Hepatocyte (in vitro differentiated cells): ENCODE measurements at regions not wholly inside any gene's neighbourhood (a gene's known extent, or its start where the extent isn't known, plus 50 kb on each side); places are given as distances from the start of the nearest gene placed in this dataset.

Experiments
- DNase-seq: peaks from one replicate; pipeline ENCODE4 v3.0.0-alpha.2; 2016; ENCODE audit warnings: low spot score
- H2AFZ ChIP-seq: fragments of 200-600 bp; sonication (generic); 2 replicates; pipeline ENCODE4 v1.6.0; 2016; ENCODE audit warnings: antibody characterized with exemption, mild to moderate bottlenecking
- H3K27ac ChIP-seq: fragments of 200-600 bp; sonication (generic); 2 replicates; pipeline ENCODE4 v1.5.1; 2016; ENCODE audit warnings: mild to moderate bottlenecking
- H3K27me3 ChIP-seq: fragments of 200-600 bp; sonication (generic); 2 replicates; pipeline ENCODE4 v1.6.1; 2016
- H3K36me3 ChIP-seq: fragments of 200-600 bp; sonication (generic); replicated peaks from 2 replicates; pipeline ENCODE4 v1.5.1; 2016; ENCODE audit warnings: low read depth; ENCODE audit not compliant: insufficient read depth
- H3K4me1 ChIP-seq: fragments of 200-600 bp; sonication (generic); 2 replicates; pipeline ENCODE4 v1.5.1; 2016; ENCODE audit warnings: mild to moderate bottlenecking, moderate library complexity; ENCODE audit not compliant: insufficient read depth
- H3K4me2 ChIP-seq: fragments of 200-600 bp; sonication (generic); 2 replicates; pipeline ENCODE4 v1.6.0; 2016
- H3K4me3 ChIP-seq: fragments of 200-600 bp; sonication (generic); 2 replicates; pipeline ENCODE4 v1.5.1; 2016; ENCODE audit warnings: mild to moderate bottlenecking
- H3K79me2 ChIP-seq: fragments of 200-600 bp; sonication (generic); 2 replicates; pipeline ENCODE4 v1.6.0; 2017; ENCODE audit warnings: mild to moderate bottlenecking
- H3K9me2 ChIP-seq: fragments of 200-600 bp; sonication (generic); replicated peaks from 2 replicates; pipeline ENCODE4 v1.6.0; 2017; ENCODE audit warnings: mild to moderate bottlenecking; ENCODE audit not compliant: insufficient read depth
- H3K9me3 ChIP-seq: fragments of 200-600 bp; sonication (generic); 2 replicates; pipeline ENCODE4 v1.5.1; 2016; ENCODE audit warnings: low read depth, mild to moderate bottlenecking
- H4K20me1 ChIP-seq: fragments of 200-600 bp; sonication (generic); 2 replicates; pipeline ENCODE4 v1.6.0; 2016; ENCODE audit warnings: mild to moderate bottlenecking; ENCODE audit not compliant: insufficient read depth, poor library complexity, severe bottlenecking
- CTCF ChIP-seq: fragments of 200-600 bp; sonication (generic); IDR thresholded peaks from 2 replicates; pipeline ENCODE4 v1.5.1; 2016; ENCODE audit warnings: antibody characterized with exemption, mild to moderate bottlenecking; ENCODE audit not compliant: poor library complexity
- EZH2 ChIP-seq: fragments of 200-600 bp; sonication (generic); IDR thresholded peaks from 2 replicates; pipeline ENCODE4 v1.6.1; 2016; ENCODE audit warnings: antibody characterized with exemption, mild to moderate bottlenecking, borderline replicate concordance
- EZH2phosphoT487 ChIP-seq: fragments of 200-600 bp; sonication (generic); IDR thresholded peaks from one replicate; pipeline ENCODE4 v1.6.1; 2018; ENCODE audit warnings: antibody characterized with exemption, mild to moderate bottlenecking, low read depth, moderate library complexity; ENCODE audit not compliant: unreplicated experiment, severe bottlenecking
- WGBS: methylation state at CpG from one replicate; pipeline ENCODE4 v1.1.6; 2016; ENCODE audit warnings: low lambda C conversion rate; ENCODE audit errors: missing lambda C conversion rate; 5-methylcytosine and 5-hydroxymethylcytosine counted together

- no peaks in the 10 kb centered on the region for H3K9me3 ChIP-seq
- no peak overlapping the region for H3K4me3 ChIP-seq
- no peaks in the 10 kb centered on the region for H3K27me3 ChIP-seq
- TF ChIP-seq EZH2 (no peak), EZH2phosphoT487 (no peak), CTCF (no peak)
- H4K20me1 ChIP-seq: no peaks in the 10 kb centered on the region
- no peaks in the 10 kb centered on the region for H3K36me3 ChIP-seq
- no peaks in the 10 kb centered on the region for H3K9me2 ChIP-seq
- no peaks in the 10 kb centered on the region for H3K79me2 ChIP-seq
- DNase-seq: no peak
- no peak overlapping the region for H2AFZ ChIP-seq
- H3K27ac ChIP-seq: no peak overlapping the region
- no peak overlapping the region for H3K4me2 ChIP-seq
- H3K4me1 ChIP-seq: no peaks in the 10 kb centered on the region
- WGBS: 75% methylated on average over 5 of the region's 5 CpGs
Measured at GRCh38 chr13:34570698-34571353, 371.2 kb upstream of the NBEA start.

GRCh38 chr13:34571716-34572115 is 370.4 kb upstream of the NBEA start:
- H3K9me3 ChIP-seq: no peaks in the 10 kb centered on the region
- 84% methylated on average over 6 of the region's 6 CpGs for WGBS
- H3K9me2 ChIP-seq: no peaks in the 10 kb centered on the region
- no peaks in the 10 kb centered on the region for H3K4me1 ChIP-seq
- H3K27ac ChIP-seq: no peak overlapping the region
- H2AFZ ChIP-seq: no peak overlapping the region
- TF ChIP-seq EZH2 (no peak), EZH2phosphoT487 (no peak), CTCF (no peak)
- H3K4me3 ChIP-seq: no peak overlapping the region
- no peaks in the 10 kb centered on the region for H3K27me3 ChIP-seq
- no peaks in the 10 kb centered on the region for H3K79me2 ChIP-seq
- no peak overlapping the region for H3K4me2 ChIP-seq
- no peaks in the 10 kb centered on the region for H3K36me3 ChIP-seq
- DNase-seq: no peak
- H4K20me1 ChIP-seq: no peaks in the 10 kb centered on the region

- Histone ChIP-seq H3K4me1 (no peaks in the 10 kb centered on the region), H3K79me2 (no peaks in the 10 kb centered on the region), H3K9me3 (no peaks in the 10 kb centered on the region), H3K4me2 (no peak overlapping the region), H2AFZ (no peak overlapping the region), H3K27ac (no peak overlapping the region), H3K27me3 (no peaks in the 10 kb centered on the region), H4K20me1 (no peaks in the 10 kb centered on the region), H3K4me3 (no peak overlapping the region), H3K36me3 (no peaks in the 10 kb centered on the region), H3K9me2 (no peaks in the 10 kb centered on the region)
- 100% methylated on average over 1 of the region's 1 CpG for WGBS
- TF ChIP-seq EZH2phosphoT487 (no peak), EZH2 (no peak), CTCF (no peak)
- DNase-seq: no peak
Measured at GRCh38 chr13:34577051-34577450, 365.0 kb upstream of the NBEA start.
